HepG2 (cell line): ENCODE measurements at regions not wholly inside any gene's neighbourhood (a gene's known extent, or its start where the extent isn't known, plus 50 kb on each side); places are given as distances from the start of the nearest gene placed in this dataset.

Experiments
- ATAC-seq: fragments of 200-7000 bp; cut with Tn5 transposase; 3 replicates; pipeline ENCODE4 v1.9.1; 2020; ENCODE audit warnings: mild to moderate bottlenecking, moderate library complexity
- BruUV-seq: library from RNA; stranded (reverse); fragments of 400-500 nt; replicated peaks from 2 replicates; lab custom pipeline; 2021; lab: Mats Ljungman, UMichigan
- CTCF ChIA-PET: fragments of 300-600 bp; formaldehyde crosslinking; extraction: SDS; loops from one replicate; lab custom pipeline; 2021; ENCODE audit warnings: low total read pairs, inconsistent platforms, low intra/inter-chr PET ratio; lab: Yijun Ruan, JAX
- POLR2A ChIA-PET: fragments of 350-600 bp; sonication (Branson Sonifier 250); formaldehyde crosslinking; loops from one replicate; lab custom pipeline; 2020; ENCODE audit warnings: antibody characterized with exemption, inconsistent platforms; lab: Yijun Ruan, JAX
- DNase-seq: peaks from one replicate; pipeline ENCODE4 v3.0.0-alpha.2; 2015; ENCODE audit warnings: low spot score
- FAIRE-seq: peaks from 3 replicates; lab custom pipeline; 2011; peaks lifted over from hg19 to GRCh38; lab: Jason Lieb, UNC
- H2AFZ ChIP-seq: one replicate; pipeline ENCODE4 v1.6.1; 2011; ENCODE audit warnings: low read length, inconsistent platforms
- H3K27ac ChIP-seq: fragments of 300-600 bp; 3 replicates; pipeline ENCODE4 v1.8.0; 2011; ENCODE audit warnings: mixed run types, mild to moderate bottlenecking, mixed read lengths, low read length, inconsistent platforms; ENCODE audit not compliant: insufficient read depth; ENCODE audit errors: extremely low read length
- H3K27me3 ChIP-seq, 2 experiments: fragments of 200-600 bp in 1 of 2; 2 replicates in 1 of 2; 3 replicates in 1 of 2; pipeline versions ENCODE4 v1.6.0 to v1.8.0; 2011; ENCODE audit warnings: low read length in 2 of 2, mild to moderate bottlenecking in 2 of 2, moderate library complexity in 2 of 2, inconsistent platforms in 1 of 2; ENCODE audit not compliant: insufficient read depth in 2 of 2, control insufficient read depth in 1 of 2
- H3K36me3 ChIP-seq, 2 experiments: fragments of 200-600 bp in 1 of 2; replicated peaks in 1 of 2; 2 replicates in 1 of 2; 3 replicates in 1 of 2; pipeline versions ENCODE4 v1.5.1 to v1.8.0; 2011; ENCODE audit warnings: low read length in 2 of 2, inconsistent platforms in 1 of 2; ENCODE audit not compliant: insufficient read depth in 2 of 2, control insufficient read depth in 1 of 2
- H3K4me1 ChIP-seq: 2 replicates; pipeline ENCODE4 v1.5.1; 2012; ENCODE audit warnings: low read length, inconsistent platforms; ENCODE audit not compliant: insufficient read depth
- H3K4me2 ChIP-seq: 2 replicates; pipeline ENCODE4 v1.6.0; 2011; ENCODE audit warnings: low read depth, low read length, inconsistent platforms
- H3K4me3 ChIP-seq, 3 experiments: fragments of 200-600 bp in 1 of 3; sonication (generic), shearing (Covaris generic) in 1 of 3; replicated peaks in 1 of 3; 2 replicates each; pipeline ENCODE4 v1.5.1; 2011 to 2016; ENCODE audit warnings: low read length in 3 of 3, inconsistent platforms in 2 of 3, low read depth in 2 of 3, mild to moderate bottlenecking in 2 of 3, control low read depth in 1 of 3, mixed read lengths in 1 of 3; ENCODE audit not compliant: insufficient read depth in 1 of 3
- H3K79me2 ChIP-seq: one replicate; pipeline ENCODE4 v1.6.1; 2011; ENCODE audit warnings: low read length, inconsistent platforms; ENCODE audit not compliant: insufficient read depth
- H3K9ac ChIP-seq: 2 replicates; pipeline ENCODE4 v1.6.0; 2011; ENCODE audit warnings: mild to moderate bottlenecking, low read depth, low read length, inconsistent platforms; ENCODE audit not compliant: insufficient read depth
- H3K9me3 ChIP-seq: 2 replicates; pipeline ENCODE4 v1.5.1; 2012; ENCODE audit warnings: mild to moderate bottlenecking, low read length
- H4K20me1 ChIP-seq: 2 replicates; pipeline ENCODE4 v1.6.0; 2011; ENCODE audit warnings: inconsistent platforms, mild to moderate bottlenecking, low read length, moderate library complexity; ENCODE audit not compliant: insufficient read depth
- CBX5 ChIP-seq: sonication (generic); formaldehyde crosslinking; IDR thresholded peaks from 2 replicates; pipeline ENCODE4 v1.4.0; 2020; ENCODE audit warnings: missing genetic modification reagents, borderline replicate concordance
- PHF21A ChIP-seq: sonication (generic); formaldehyde crosslinking; IDR thresholded peaks from 2 replicates; pipeline ENCODE4 v1.5.0; 2020; ENCODE audit warnings: mild to moderate bottlenecking, missing genetic modification reagents
- ZNF7 ChIP-seq: IDR thresholded peaks from 2 replicates; pipeline ENCODE4 v1.6.1; 2016; ENCODE audit warnings: missing biosample characterization, missing genetic modification reagents
- WGBS: methylation state at CpG from one replicate; pipeline ENCODE4 v1.1.6; 2017; ENCODE audit warnings: low lambda C conversion rate; 5-methylcytosine and 5-hydroxymethylcytosine counted together
- in situ Hi-C: cut with HindIII; loops from 2 replicates; pipeline ENCODE4 v1.10.0; 2017; ENCODE audit warnings: low pct_unique_long_range_greater_than_20kb; ENCODE audit not compliant: extremely low pct_ligation_motif_present
- intact Hi-C: fragments of 100-400 bp; cut with micrococcal nuclease; formaldehyde crosslinking; loops from one replicate; pipeline ENCODE4 v1.10.0; 2022; ENCODE audit not compliant: unreplicated experiment
- TF ChIP-seq, protein P1 (sequence below): sonication (generic); formaldehyde crosslinking; IDR thresholded peaks from one replicate; pipeline ENCODE4 v1.5.1; 2020; ENCODE audit warnings: mild to moderate bottlenecking, missing genetic modification reagents; ENCODE audit errors: not compliant biosample characterization

DNA sequence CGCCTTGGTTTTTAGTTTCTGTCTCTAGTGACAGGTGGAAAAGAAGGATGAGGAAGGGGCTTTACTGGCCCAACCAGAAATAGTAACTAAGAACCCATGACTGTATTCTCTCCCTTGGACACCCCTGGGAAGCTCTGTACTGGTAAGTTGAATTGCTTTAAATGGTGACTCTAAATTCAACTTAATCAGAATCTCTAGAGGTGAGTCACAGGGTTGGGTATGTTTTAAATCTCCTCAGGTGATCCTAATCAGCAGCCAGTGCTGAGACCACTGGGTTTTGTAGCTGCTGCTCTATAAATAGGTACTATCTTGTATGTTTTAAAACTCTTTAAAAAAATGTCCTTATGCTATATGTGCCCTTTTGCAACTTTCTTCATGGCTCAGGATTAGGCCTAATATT, 314.0 kb upstream of the ECI2 start:
- Histone ChIP-seq H3K79me2 (no peaks in the 10 kb centered on the region), H2AFZ (no peak overlapping the region), H3K27me3 (peaks cover 0 to 4% of the 10 kb centered on the region in 2 experiments; a peak in 1 of 5 replicates), H3K4me1 (no peaks in the 10 kb centered on the region), H3K9me3 (0 out of 2 replicates have a peak, but pooled peaks cover 4% of the 10 kb centered on the region), H3K9ac (no peak overlapping the region), H3K4me2 (no peak overlapping the region), H3K27ac (no peak overlapping the region), H3K36me3 (no peaks in the 10 kb centered on the region), H4K20me1 (no peaks in the 10 kb centered on the region), H3K4me3 (no peak overlapping the region)
- intact Hi-C loops = no loop called here
- in situ Hi-C loops = no loop called here
- ATAC-seq (no peak), FAIRE-seq (no peak), DNase-seq (no peak)
- 0% methylated on average over 1 of the region's 1 CpG for WGBS
- CTCF ChIA-PET = no interaction called here
- no TSS peak for BruUV-seq
- TF ChIP-seq ZNF7 (CRISPR knock-in tag) (peak; percentile 56), CBX5 (CRISPR knock-in tag) (no peak)
- POLR2A ChIA-PET = no interaction called here

DNA sequence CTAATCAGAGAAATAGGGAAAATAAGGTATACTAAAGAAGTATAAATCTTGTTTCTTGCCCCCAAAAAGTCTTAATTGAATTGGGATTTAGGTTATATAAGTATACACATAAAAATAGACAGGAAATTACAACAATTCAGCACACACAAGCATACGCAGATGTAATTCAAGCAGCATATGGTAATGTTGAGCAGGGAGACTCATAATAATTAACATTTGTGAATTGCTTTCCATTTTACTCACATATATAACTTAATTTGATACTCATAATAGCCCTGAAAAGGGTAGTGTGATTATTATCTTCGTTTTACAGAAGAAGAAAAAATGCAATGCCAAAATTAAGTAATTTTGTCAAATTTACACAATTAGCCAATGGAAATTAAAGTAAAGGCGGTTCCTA, 313.5 kb upstream of the ECI2 start:
- BruUV-seq = no TSS peak
- Histone ChIP-seq H3K9me3 (0 out of 2 replicates have a peak, but pooled peaks cover 4% of the 10 kb centered on the region), H3K4me3 (no peak overlapping the region), H3K27me3 (peaks cover 0 to 4% of the 10 kb centered on the region in 2 experiments; a peak in 1 of 5 replicates), H2AFZ (no peak overlapping the region), H3K9ac (no peak overlapping the region), H4K20me1 (no peaks in the 10 kb centered on the region), H3K4me1 (no peaks in the 10 kb centered on the region), H3K36me3 (no peaks in the 10 kb centered on the region), H3K79me2 (no peaks in the 10 kb centered on the region), H3K4me2 (no peak overlapping the region), H3K27ac (no peak overlapping the region)
- in situ Hi-C loops = no loop called here
- FAIRE-seq (no peak), DNase-seq (no peak), ATAC-seq (no peak)
- ChIA-PET CTCF (no interaction called here), POLR2A (no interaction called here)
- intact Hi-C loops = no loop called here
- 28% methylated on average over 3 of the region's 3 CpGs for WGBS
- TF ChIP-seq PHF21A = no peak
- TF ChIP-seq, protein P1, sequence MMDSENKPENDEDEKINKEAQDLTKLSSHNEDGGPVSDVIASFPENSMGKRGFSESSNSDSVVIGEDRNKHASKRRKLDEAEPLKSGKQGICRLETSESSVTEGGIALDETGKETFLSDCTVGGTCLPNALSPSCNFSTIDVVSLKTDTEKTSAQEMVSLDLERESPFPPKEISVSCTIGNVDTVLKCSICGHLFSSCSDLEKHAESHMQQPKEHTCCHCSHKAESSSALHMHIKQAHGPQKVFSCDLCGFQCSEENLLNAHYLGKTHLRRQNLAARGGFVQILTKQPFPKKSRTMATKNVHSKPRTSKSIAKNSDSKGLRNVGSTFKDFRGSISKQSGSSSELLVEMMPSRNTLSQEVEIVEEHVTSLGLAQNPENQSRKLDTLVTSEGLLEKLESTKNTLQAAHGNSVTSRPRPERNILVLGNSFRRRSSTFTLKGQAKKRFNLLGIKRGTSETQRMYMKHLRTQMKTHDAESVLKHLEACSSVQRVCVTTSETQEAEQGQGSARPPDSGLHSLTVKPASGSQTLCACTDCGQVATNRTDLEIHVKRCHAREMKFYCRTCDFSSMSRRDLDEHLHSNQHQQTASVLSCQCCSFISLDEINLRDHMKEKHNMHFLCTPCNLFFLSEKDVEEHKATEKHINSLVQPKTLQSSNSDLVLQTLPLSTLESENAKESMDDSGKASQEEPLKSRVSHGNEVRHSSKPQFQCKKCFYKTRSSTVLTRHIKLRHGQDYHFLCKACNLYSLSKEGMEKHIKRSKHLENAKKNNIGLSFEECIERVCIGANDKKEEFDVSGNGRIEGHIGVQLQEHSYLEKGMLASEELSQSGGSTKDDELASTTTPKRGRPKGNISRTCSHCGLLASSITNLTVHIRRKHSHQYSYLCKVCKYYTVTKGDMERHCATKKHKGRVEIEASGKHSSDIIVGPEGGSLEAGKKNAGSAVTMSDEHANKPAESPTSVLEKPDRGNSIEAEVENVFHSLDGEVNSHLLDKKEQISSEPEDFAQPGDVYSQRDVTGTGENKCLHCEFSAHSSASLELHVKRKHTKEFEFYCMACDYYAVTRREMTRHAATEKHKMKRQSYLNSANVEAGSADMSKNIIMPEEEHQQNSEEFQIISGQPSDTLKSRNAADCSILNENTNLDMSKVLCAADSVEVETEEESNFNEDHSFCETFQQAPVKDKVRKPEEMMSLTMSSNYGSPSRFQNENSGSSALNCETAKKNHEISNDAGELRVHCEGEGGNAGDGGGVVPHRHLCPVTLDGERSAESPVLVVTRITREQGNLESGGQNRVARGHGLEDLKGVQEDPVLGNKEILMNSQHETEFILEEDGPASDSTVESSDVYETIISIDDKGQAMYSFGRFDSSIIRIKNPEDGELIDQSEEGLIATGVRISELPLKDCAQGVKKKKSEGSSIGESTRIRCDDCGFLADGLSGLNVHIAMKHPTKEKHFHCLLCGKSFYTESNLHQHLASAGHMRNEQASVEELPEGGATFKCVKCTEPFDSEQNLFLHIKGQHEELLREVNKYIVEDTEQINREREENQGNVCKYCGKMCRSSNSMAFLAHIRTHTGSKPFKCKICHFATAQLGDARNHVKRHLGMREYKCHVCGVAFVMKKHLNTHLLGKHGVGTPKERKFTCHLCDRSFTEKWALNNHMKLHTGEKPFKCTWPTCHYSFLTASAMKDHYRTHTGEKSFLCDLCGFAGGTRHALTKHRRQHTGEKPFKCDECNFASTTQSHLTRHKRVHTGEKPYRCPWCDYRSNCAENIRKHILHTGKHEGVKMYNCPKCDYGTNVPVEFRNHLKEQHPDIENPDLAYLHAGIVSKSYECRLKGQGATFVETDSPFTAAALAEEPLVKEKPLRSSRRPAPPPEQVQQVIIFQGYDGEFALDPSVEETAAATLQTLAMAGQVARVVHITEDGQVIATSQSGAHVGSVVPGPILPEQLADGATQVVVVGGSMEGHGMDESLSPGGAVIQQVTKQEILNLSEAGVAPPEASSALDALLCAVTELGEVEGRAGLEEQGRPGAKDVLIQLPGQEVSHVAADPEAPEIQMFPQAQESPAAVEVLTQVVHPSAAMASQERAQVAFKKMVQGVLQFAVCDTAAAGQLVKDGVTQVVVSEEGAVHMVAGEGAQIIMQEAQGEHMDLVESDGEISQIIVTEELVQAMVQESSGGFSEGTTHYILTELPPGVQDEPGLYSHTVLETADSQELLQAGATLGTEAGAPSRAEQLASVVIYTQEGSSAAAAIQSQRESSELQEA (CRISPR knock-in tag) = no peak
